ENCODE measurements at regions not wholly inside any gene's neighbourhood (a gene's known extent, or its start where the extent isn't known, plus 50 kb on each side); places are given as distances from the start of the nearest gene placed in this dataset.
A peak's percentile ranks its signal among the peaks of the same experiment; 100 is the strongest.

GRCh38 chr12:93010461-93010860, 81.4 kb upstream of the EEA1 start:
- ChIA-PET CTCF (interaction anchor here (0.7 kb wide), 1 partner anchor 409 kb away, joined by 5 read pairs; no protein-coding TSS in a partner anchor), POLR2A (no interaction called here)
- H3K27ac ChIP-seq (ENCODE audit: extremely low read depth, low read depth, low read length), result no peak overlapping the region

GRCh38 chr12:93011100-93011499, 82.0 kb upstream of the EEA1 start:
- Histone ChIP-seq H3K4me3 (ENCODE audit: low read depth, low read length) (no peak overlapping the region), H3K4me1 (ENCODE audit: control insufficient read depth, insufficient read depth, low read length) (peaks cover 20% of the 10 kb centered on the region), H3K9me3 (ENCODE audit: control insufficient read depth, insufficient read depth, low read depth, low read length) (no peaks in the 10 kb centered on the region), H3K27ac (ENCODE audit: extremely low read depth, low read depth, low read length) (no peak overlapping the region), H3K36me3 (ENCODE audit: control insufficient read depth in 2 of 2, insufficient read depth in 1 of 2, low read length in 2 of 2) (no peaks in the 10 kb centered on the region)
- TF ChIP-seq ZBTB11 (tag by site-specific recombination; conservative IDR thresholded peaks at IDR 0.05; ENCODE audit: low read depth) (no peak), ZNF121 (tag by site-specific recombination; IDR thresholded peaks at IDR 0.05) (no peak), TSHZ1 (tag by site-specific recombination; IDR thresholded peaks at IDR 0.05; ENCODE audit: borderline replicate concordance) (no peak), ZFP69B (tag by site-specific recombination; IDR thresholded peaks at IDR 0.05) (no peak), ZNF692 (tag by site-specific recombination; IDR thresholded peaks at IDR 0.05) (no peak)
- CTCF ChIA-PET, result interaction anchor here (0.6 kb wide), 1 partner anchor 157 kb away, joined by 3 read pairs; no protein-coding TSS in a partner anchor
- POLR2A ChIA-PET, result no interaction called here

More at GRCh38 chr12:93010461-93010860, 81.4 kb upstream of the EEA1 start:
- TF ChIP-seq ZNF585B (tag by site-specific recombination; IDR thresholded peaks at IDR 0.05) (no peak), ZNF837 (tag by site-specific recombination; IDR thresholded peaks at IDR 0.05) (no peak)
- H3K9me3 ChIP-seq (ENCODE audit: control insufficient read depth, insufficient read depth, low read depth, low read length), result no peaks in the 10 kb centered on the region
- peaks cover 16% of the 10 kb centered on the region for H3K4me1 ChIP-seq (ENCODE audit: control insufficient read depth, insufficient read depth, low read length)
- H3K4me3 ChIP-seq (ENCODE audit: low read depth, low read length), result no peak overlapping the region
- no peaks in the 10 kb centered on the region for H3K36me3 ChIP-seq (ENCODE audit: control insufficient read depth in 2 of 2, insufficient read depth in 1 of 2, low read length in 2 of 2)

GRCh38 chr12:93015871-93016751, 87.0 kb upstream of the EEA1 start:
- POLR2A ChIA-PET, result interaction anchor here (1.0 to 1.2 kb wide), 2 partner anchors 17 to 363 kb away, joined by 3 to 4 read pairs; no protein-coding TSS in a partner anchor
- Histone ChIP-seq H3K36me3 (ENCODE audit: control insufficient read depth in 2 of 2, insufficient read depth in 1 of 2, low read length in 2 of 2) (no peaks in the 10 kb centered on the region), H3K4me3 (ENCODE audit: low read depth, low read length) (no peak overlapping the region), H3K27ac (ENCODE audit: extremely low read depth, low read depth, low read length) (no peak overlapping the region), H3K9me3 (ENCODE audit: control insufficient read depth, insufficient read depth, low read depth, low read length) (no peaks in the 10 kb centered on the region), H3K4me1 (ENCODE audit: control insufficient read depth, insufficient read depth, low read length) (peaks cover 6% of the 10 kb centered on the region)
- CTCF ChIA-PET, result interaction anchor here (0.6 to 1.7 kb wide), 7 partner anchors 9 to 403 kb away, joined by 3 to 8 read pairs (median 3); no protein-coding TSS in a partner anchor
- peak; percentile 87 for TF ChIP-seq ZNF843 (tag by site-specific recombination; IDR thresholded peaks at IDR 0.05)
- no peak for TF ChIP-seq SALL2 (tag by site-specific recombination; IDR thresholded peaks at IDR 0.05; ENCODE audit: borderline replicate concordance)
- TF ChIP-seq PRDM1 (tag by site-specific recombination; IDR thresholded peaks at IDR 0.05), result no peak
- no peak for TF ChIP-seq PBX3 (CRISPR knock-in tag; IDR thresholded peaks at IDR 0.05)
- TF ChIP-seq BCL11B (tag by site-specific recombination; IDR thresholded peaks at IDR 0.05; ENCODE audit: low read depth), result no peak
- no peak for TF ChIP-seq SP3 (tag by site-specific recombination; IDR thresholded peaks at IDR 0.05)
- peak; percentile 87 for TF ChIP-seq PRDM6 (tag by site-specific recombination; IDR thresholded peaks at IDR 0.05)
- peak; percentile 10; the same call in 1 of the 2 replicates for TF ChIP-seq WT1 (tag by site-specific recombination; IDR thresholded peaks at IDR 0.05)
- TF ChIP-seq ZNF677 (tag by site-specific recombination; IDR thresholded peaks at IDR 0.05), result peak; percentile 74; the same call in 1 of the 2 replicates
- 0 out of 2 replicates have a peak, but pooled peaks have one; percentile 24 for TF ChIP-seq ZNF335 (tag by site-specific recombination; conservative IDR thresholded peaks at IDR 0.05)
- no peak for TF ChIP-seq ZNF791 (tag by site-specific recombination; IDR thresholded peaks at IDR 0.05)

All from HEK293 (cell line).